HuH-7.5 (cell line): ENCODE measurements at regions not wholly inside any gene's neighbourhood (a gene's known extent, or its start where the extent isn't known, plus 50 kb on each side); places are given as distances from the start of the nearest gene placed in this dataset.

ENCODE experiments used
- DNase-seq: peaks from one replicate; pipeline ENCODE4 v3.0.0; 2011; ENCODE audit warnings: low spot score

DNA sequence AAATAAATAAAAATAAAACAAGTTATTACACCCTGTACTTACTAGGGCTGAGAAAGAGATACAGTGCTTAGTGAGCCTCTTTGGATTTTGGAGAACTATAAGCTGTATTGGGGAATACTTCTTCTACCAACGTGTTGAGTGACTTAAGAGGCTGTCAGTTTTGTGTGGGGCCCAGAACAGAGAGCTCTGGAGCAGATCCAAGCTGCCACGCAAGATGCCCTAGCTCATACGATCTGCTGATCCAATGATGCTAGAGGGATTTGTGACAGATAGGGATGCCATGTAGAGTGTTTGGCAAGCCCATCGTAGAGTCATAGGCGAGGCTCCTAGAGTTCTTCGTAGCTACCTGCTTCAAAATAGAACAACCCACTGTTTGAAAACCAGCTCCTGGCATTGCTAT lies 60.3 kb upstream of the KLF3 start:
- no peak for DNase-seq

DNA sequence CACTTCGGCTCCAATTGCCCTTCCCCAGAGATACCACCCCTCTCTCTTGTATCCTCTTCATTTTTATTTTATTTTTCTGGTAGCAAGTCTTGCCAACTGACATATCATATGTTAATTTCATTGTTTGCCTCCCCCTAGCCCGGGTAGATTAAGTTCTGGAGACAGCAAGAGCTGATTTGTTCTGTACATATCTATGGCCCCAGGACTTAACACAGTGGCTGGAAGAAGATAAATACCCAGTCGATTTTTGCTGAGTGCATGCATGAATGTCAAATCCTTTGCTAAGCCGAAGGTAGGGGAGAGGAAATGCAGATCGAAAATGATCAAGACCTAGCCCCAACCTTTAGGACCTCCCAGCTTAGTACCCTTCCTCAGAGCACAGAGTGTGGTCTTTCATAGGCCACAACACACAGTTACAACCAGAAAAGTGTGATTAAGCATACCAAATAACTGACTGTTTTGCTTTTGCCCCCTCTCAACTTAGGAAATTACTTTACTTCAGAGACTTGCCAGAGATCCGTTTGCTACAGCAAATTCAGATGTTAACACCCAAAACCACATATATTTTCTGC lies 58.7 kb upstream of the KLF3 start:
- DNase-seq = no peak

DNA sequence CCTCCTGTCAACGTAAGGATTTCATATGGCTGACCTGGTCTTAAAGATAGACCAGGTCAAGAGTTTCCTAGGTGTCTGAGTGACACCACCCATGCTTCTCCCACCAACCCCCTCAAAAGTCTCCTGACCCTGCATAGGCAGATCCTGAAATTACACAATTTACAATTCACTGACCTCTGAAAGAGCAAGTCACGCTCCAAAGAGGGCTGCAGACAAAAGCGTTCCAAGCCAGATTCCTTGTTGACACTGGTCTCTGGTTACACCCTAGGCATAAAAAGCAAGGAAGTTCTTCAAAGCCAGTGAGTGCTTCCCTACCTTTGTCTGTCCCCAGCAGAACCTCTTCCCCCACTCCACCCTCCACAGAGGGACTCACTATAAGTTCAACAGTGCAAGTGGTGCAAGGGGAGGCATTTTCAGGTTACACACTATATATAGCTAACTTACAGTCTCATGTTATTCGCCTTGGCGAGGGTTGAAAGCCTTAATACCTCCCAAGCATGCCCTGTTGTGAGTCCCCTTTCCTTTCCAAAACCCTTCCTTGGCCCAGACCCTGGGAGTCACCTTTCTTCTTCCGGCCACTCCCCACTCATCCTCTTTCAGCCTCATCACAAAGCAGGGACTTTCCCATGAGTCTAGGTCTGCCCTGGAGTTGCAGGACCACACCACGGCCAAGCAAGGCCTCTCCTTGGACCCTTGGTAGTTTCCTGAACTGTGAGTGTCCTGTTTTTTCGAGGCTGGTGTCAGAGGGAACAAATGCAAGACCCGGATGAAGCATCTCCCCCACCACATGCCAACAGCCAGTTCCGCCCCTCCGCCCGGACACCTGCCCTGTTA lies 58.0 kb upstream of the KLF3 start:
- no peak for DNase-seq

DNA sequence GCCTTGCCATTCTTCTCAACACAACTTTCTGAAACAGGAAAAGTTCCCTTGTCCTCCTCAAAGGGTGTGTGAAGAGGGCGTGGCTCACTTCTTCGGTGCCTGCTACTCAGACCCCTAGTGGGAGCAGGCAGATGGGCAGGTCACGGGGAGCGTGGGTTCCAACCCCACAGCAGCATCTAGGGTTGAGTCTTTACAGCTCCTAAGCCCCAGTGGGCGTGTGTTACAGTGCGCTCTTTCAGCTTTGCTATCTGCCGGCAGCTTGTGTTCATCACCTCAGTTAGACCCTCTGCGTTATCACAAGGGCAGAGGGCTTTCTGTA lies 57.5 kb upstream of the KLF3 start:
- DNase-seq = no peak

DNA sequence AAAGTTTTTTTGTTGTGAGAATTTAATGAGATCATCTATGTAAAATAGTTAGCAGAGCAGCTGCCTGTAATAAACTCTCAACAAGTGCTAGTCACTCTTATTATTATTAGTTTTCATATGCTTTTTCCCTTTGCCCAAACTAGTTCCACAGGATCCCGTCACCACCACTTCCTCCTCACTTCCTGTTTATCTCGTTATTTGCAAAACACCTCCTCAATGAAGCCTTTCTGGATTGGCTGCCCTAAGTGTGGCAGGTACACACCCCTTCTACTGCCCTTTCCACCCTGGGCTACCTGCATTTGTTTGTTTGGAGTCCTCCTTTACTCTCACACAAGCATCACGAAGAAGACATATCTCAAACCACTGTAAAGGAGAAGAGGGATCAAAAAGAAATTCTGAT lies 54.4 kb upstream of the KLF3 start:
- no peak for DNase-seq

DNA sequence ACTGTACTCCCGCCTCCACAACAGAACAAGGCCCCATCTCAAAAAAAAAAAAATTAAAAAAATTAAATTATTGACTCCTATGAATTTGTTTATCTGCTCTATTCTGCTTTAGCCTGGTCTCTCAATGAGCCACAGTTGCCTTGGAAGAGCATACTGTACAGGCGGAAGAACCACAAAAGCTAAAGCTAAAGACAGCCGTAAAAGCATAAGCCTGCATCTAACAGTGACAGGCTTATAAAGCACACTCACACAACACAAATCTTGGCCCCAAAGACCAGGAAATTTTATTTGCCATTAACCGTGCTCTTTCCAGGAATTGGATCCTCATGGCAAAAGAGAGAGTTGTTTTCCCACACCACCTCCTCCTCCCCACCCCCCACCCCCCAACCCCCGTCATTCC lies 53.5 kb upstream of the KLF3 start:
- no peak for DNase-seq

DNA sequence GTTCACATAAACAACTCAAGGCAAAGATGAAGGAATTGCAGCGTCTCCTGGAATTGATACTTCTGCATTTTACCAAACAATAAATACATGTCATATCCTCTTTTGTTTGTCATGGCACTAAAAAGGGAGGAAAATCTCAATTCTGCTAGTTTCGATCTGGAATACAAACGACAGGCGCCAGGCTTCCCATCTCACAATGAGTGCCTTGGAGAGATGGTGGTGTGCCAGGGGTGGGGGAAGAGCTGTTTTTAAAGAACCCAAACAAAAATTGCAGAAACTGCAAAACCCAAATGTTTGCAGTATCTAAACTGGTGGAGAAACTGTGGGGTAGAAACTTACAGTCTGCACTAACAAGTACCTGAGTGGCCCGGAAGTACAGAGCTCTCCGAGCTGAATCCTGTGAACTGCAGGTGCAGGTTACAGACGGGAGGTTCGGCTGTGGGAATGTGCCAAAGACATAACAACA lies 53.0 kb upstream of the KLF3 start:
- no peak for DNase-seq

DNA sequence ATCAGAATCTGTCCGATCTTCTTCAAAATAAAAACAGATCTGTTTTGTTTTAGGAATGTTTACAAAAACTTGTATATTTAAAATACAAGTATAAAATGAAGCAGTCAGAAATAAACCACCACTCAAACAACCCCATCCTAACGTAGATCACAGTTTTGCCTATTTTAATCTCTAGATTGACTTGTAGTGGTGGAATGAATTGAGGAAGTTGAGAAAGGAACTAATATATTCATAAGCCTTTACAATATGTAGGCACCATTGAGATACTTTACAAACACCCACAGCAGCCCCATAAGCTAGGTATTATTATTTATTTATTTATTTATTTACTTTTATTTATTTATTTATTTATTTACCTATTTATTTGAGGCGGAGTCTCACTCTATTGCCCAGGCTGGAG lies 52.3 kb upstream of the KLF3 start:
- DNase-seq = no peak

DNA sequence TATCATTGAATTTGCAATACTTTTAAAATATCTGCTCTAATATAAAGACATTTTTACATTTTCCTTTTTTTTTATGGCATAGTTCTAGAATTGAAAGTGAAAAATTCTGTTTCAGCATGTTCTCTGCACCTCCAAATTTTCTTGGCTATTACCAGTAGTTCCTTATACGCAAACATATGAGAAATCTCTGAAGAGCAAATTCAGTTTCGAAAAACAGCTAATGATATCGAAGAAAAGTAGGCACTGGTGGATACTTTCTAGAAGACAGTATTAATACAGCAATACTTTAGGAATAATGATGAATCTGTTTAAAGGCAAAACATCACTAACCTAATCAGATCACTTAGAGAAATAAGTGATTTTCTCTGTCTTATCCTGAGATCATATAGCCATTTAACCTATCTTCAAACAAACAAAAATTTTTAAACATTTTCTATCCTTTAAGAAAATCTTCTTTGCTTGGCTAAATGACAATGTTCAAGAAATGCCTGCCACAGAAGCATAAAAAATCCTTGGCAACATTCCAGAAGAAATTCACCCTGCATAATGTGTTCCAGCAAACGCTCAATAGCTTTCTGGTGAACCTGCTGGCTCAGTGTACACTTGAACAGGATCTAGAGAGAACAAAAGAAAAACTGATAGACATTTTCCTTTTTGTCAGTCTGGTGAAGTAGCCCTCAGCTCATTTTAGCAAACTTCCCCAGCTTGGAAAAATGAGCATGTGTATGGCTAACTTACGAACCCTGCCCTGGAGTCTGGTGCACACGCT lies 51.2 kb upstream of the KLF3 start:
- no peak for DNase-seq
